Astrocyte of the spinal cord (primary cell): ENCODE measurements at regions not wholly inside any gene's neighbourhood (a gene's known extent, or its start where the extent isn't known, plus 50 kb on each side); places are given as distances from the start of the nearest gene placed in this dataset.

Experiments used
- DNase-seq: peaks from one replicate; pipeline ENCODE4 v3.0.0; 2011; ENCODE audit warnings: low read depth, low spot score
- H3K4me3 ChIP-seq: 2 replicates; pipeline ENCODE4 v1.5.1; 2011; ENCODE audit warnings: low read depth, mild to moderate bottlenecking, low read length, moderate library complexity
- in situ Hi-C: cut with HindIII; loops from 2 replicates; pipeline ENCODE4 v1.10.0; 2017; ENCODE audit warnings: low sequenced_read_pairs
- TF ChIP-seq, protein P1 (sequence below): IDR thresholded peaks from 2 replicates; pipeline ENCODE4 v1.5.1; 2012; ENCODE audit warnings: low read depth, mild to moderate bottlenecking, low read length, inconsistent platforms

DNA sequence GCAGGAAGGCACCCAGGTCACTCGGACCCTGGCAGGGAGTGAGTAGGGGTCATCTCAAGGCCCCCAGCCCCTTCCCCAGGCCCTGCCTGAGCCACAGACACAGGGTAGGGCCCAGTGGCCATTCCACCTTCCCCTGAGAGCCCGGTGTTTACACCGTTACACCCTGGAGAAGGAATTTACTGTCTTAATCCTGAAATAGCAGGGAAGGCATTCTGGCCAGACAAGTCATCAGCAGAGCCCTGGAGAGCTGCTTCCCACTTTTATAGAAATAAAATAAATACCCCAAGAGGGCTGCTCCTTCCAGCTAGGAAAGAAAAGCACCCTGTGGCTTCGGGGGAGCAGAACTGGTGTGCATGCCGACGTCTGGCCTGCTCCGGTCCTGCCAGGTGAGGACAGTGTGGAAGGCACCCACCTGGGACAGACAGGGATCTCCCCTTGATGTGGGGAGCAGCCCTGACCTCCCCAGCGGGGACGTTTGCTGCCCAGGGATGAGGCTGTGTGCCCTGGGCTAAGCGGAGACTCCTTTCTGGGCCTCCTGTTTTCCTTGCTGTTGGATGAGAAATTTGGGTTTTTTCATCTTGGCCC is 180.0 kb downstream of the MN1 start:
- H3K4me3 ChIP-seq, result no peak overlapping the region
- DNase-seq, result no peak
- in situ Hi-C loops, result no loop called here
- TF ChIP-seq, protein P1, sequence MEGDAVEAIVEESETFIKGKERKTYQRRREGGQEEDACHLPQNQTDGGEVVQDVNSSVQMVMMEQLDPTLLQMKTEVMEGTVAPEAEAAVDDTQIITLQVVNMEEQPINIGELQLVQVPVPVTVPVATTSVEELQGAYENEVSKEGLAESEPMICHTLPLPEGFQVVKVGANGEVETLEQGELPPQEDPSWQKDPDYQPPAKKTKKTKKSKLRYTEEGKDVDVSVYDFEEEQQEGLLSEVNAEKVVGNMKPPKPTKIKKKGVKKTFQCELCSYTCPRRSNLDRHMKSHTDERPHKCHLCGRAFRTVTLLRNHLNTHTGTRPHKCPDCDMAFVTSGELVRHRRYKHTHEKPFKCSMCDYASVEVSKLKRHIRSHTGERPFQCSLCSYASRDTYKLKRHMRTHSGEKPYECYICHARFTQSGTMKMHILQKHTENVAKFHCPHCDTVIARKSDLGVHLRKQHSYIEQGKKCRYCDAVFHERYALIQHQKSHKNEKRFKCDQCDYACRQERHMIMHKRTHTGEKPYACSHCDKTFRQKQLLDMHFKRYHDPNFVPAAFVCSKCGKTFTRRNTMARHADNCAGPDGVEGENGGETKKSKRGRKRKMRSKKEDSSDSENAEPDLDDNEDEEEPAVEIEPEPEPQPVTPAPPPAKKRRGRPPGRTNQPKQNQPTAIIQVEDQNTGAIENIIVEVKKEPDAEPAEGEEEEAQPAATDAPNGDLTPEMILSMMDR, result no peak

DNA sequence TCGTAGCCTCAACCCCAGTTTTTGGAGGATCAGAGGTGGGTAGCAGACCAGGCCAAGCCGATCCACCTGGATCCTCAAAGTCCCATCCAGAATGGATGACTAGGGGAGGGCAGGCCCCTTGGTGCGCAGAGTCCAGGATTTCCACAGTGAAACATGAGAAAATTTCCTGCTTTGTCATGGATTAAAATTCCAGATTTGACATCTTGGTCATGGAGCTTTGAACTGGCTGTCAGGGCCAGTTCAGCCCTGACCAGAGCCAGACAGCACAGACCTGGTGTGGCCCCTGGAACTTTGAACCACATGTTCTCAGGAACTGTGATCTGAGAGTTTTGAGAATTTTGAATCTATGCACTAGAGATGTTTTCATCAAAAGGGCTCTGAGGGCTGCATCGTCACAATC is 177.5 kb downstream of the MN1 start:
- TF ChIP-seq, protein P1, result no peak
- H3K4me3 ChIP-seq, result no peak overlapping the region
- DNase-seq, result no peak
- in situ Hi-C loops, result no loop called here

- in situ Hi-C loops, result no loop called here
- peak; percentile 9 for DNase-seq
- H3K4me3 ChIP-seq, result no peak overlapping the region
- TF ChIP-seq, protein P1, result no peak
These were observed 176.9 kb downstream of the MN1 start for GRCh38 chr22:27624705-27625104.

- no peak for DNase-seq
- TF ChIP-seq, protein P1, result no peak
- in situ Hi-C loops, result no loop called here
- H3K4me3 ChIP-seq, result no peak overlapping the region
These were observed 175.5 kb downstream of the MN1 start for GRCh38 chr22:27625769-27626674.

DNA sequence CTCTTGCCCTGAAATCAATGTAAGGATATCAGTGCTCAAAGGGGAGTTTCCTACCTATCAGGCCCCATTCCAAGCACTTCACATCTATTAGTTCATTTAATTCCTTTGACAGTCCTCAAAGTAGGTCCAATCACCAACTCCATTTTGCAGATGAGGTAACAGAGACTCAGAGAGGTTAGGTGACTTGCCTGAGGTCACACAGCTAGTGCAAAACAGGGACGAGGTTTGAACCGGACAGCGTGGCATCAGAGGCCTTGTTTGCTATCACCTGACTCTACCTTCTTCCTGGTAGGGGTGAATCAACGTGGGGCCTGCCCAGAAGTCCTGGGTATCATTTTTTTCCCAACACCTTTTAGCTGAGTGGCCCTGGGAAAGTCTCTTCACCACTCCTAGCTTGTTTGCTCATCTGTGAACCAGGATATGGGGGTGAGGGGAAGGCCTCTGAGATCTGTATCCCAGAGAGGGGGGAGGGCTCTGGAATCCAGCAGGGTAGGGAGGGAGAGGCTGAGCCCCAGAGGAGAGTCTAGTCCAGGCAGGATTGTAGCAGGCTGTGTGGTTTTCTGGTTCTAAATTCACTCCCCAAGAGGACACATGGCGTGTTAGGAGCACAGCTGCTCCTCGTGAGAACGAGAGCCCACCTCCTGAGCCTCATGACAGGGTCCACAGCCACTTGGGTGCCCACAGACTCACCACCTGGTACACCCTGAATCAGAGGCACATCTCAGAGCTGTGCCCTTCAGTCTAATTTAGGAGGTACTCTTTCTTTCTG is 174.7 kb downstream of the MN1 start:
- no peak overlapping the region for H3K4me3 ChIP-seq
- in situ Hi-C loops, result no loop called here
- no peak for DNase-seq
- TF ChIP-seq, protein P1, result no peak

GRCh38 chr22:27627444-27627833 is 174.1 kb downstream of the MN1 start:
- in situ Hi-C loops, result no loop called here
- no peak for DNase-seq
- H3K4me3 ChIP-seq, result no peak overlapping the region
- TF ChIP-seq, protein P1, result no peak
